Erythroblast (primary cell): ENCODE measurements at regions not wholly inside any gene's neighbourhood (a gene's known extent, or its start where the extent isn't known, plus 50 kb on each side); places are given as distances from the start of the nearest gene placed in this dataset.

ENCODE experiments used
- GATA1 ChIP-seq: IDR thresholded peaks from 2 replicates; pipeline ENCODE4 v1.6.1; 2011; ENCODE audit warnings: low read depth, mild to moderate bottlenecking, control low read depth, low read length, moderate library complexity
- POLR2A ChIP-seq: IDR thresholded peaks from 2 replicates; pipeline ENCODE4 v1.6.1; 2011; ENCODE audit warnings: mild to moderate bottlenecking, low read length

- TF ChIP-seq POLR2A (no peak), GATA1 (no peak)
These were observed 103.2 kb upstream of the CAMK1G start for GRCh38 chr1:209480345-209480744.
